NCI-H2196 treated with DMSO at 0.1 percent for 48 hours (cell line): ENCODE measurements at regions not wholly inside any gene's neighbourhood (a gene's known extent, or its start where the extent isn't known, plus 50 kb on each side); places are given as distances from the start of the nearest gene placed in this dataset.
"Not testable (repeated sequence)": the region's sequence is repeated elsewhere in the genome, so short reads cannot be mapped to it uniquely, and the experiment has no call there.

ENCODE experiments used
- DNase-seq: peaks from one replicate; lab custom pipeline; 2025; ENCODE audit not compliant: unreplicated experiment; lab: John Stamatoyannopoulos, UW

DNA sequence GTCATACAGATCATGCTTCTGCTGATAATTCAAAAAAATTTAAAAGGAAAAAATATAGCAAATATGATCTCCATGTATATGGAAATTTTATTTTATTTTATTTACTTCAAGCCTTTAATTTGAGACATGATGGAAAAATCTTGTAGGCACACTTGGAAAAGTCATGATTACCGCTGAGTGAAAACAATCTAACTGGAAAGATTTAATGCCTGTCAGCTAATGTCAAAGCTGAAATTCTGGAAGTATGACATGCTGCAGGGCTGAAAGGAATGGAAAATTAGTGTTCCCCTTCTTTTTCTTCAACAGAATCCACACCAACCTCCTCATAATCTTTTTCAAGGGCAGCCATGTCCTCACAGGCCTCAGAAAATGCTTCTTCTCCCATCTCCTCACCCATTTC lies 58.2 kb downstream of the RPRM start:
- no peak for DNase-seq

DNA sequence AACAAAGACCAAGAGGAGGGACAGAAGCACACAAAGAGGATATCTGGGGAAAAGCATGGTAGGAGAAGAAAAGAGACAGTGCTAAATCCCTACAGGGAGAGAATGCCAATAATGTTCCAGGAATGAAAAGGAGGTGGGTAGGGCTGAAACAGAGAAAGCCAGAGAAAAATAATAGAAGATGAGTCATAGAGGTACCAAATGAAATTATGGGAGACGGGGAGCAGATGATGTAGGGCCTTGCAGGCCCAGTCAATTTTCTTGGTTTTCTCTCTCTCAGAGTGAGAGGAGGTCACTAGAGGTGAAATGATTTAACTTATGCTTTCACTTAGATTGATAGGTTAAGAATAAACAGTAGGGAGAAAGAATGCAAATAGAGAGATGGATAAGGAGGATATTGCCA lies 61.5 kb downstream of the RPRM start:
- no peak for DNase-seq

DNA sequence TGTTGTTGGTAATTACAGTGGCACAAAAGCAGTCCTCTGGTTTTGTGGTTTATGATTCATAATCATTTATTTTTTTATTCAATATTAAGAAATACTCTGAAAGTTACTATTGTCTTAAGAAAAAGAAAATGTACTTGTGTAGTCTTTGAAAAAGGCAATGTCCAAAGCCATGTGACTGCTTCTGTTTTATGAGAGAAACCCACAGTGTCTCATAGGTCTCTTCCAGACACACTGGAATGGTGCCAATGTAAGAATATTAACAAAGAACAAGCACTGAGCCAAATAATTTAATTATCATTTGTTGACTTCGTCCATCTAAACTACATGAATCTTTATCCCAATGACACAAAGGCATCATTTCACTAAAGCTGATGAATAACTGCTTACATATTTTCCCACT lies 62.5 kb downstream of the RPRM start:
- no peak for DNase-seq

DNA sequence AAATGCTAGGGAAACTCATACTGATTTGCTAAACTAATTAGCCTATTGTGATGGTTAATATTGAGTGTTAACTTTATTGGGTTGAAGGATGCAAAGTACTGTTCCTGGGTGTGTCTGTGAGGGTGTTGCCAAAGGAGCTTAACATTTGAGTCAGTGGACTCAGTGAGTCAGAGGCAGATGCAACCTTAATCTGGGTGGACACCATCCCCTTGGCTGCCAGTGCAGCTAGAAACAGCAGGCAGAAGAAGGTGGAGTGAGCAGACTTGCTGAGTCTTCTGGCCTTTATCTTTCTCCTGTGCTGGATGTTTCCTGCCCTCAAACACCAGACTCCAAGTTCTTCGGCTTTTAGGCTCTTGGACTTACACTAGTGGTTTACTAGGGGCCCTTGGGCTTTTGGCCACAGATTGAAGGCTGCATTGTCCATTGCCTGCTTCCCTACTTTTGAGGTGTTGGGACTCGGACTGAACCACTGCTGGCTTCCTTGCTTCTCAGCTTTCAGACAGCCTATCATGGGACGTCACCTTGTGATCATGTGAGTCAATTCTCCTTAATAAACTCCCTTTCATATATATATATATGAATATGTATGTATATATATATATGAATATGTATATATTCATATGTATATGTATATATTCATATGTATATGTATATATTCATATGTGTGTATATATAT lies 69.7 kb downstream of the RPRM start:
- no peak for DNase-seq

DNA sequence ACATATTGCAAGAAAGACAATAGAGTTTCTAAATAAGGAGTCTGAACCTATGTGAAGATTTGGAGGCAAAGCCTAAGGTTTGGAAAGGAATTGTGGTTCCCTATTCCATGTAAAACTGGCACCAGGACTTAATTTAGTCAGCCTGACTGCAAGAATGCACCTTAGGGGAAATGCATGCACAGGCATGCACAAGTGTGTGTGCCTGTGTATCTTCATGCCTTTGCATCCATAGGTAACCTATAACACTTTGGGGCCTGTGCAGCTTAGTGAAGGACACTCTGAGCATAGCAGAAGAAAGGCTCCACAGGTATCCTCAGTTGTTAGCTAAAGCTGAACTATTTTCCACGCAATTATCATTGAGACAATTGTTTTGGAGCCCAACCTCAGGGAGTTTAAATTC lies 73.4 kb downstream of the RPRM start:
- DNase-seq, result no peak

DNA sequence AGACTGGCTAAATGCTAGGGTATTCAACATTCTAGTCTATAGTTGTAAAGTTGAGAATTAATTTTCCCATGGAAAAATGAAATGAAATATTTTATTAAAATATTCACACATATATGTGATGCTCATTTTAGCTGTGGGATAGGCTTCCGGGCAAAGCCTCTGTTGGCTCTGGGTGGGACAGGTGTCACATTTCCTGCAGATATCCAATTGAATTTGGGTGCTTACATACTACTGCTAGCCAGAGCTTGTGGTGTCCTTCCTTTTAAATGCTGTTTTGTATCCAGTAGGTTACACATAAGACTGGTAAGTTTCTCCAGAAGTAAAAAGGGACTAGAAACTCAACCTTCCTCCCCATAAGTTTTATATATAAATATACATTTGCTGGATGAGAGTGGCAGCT lies 73.8 kb downstream of the RPRM start:
- no peak for DNase-seq

DNA sequence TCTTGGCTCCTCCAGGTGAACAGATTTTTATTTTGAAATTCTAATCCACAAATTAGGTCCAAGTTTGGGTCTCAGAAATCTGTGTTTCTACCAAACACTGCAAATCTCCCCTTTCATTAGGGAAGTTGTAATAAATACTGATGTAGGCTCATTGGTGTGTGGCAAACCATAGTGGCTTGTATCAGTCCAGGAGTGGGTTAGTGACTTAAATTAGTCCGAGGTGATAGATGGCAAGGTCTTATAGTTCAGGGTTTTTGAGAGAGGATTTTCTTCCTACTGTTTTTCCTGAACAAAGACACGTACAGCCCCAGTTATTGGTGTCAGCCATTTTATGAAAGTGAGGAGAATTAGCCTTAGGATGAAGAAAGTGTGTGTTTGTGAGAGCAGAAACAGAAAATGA lies 74.6 kb downstream of the RPRM start:
- DNase-seq, result no peak

DNA sequence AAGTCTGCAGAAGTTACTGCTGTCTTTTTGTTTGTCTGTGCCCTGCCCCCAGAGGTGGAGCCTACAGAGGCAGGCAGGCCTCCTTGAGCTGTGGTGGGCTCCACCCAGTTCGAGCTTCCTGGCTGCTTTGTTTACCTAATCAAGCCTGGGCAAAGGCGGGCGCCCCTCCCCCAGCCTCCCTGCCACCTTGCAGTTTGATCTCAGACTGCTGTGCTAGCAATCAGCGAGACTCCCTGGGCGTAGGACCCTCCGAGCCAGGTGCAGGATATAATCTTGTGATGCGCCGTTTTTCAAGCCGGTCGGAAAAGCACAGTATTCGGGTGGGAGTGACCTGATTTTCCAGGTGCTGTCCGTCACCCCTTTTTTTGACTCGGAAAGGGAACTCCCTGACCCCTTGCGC lies 75.2 kb downstream of the RPRM start:
- DNase-seq, result not testable (repeated sequence)

DNA sequence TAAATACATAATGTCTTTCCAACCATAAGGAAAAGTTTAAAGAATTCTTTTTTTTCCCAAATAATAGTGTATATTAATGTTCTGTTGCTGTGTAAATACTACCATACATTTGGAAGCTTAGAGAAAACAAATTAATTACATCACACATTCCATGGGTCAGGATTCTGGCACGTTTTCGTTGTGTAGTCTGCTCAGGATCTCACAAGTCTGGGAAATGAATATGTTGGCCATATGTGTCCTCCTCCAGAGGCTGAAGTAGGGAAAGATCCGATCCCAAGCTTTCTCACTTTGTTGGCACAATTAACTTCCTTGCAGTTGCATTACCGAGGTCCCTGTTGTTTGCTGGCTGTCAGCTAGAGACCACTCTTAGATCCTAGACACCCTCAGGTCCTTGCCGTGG lies 83.9 kb downstream of the RPRM start:
- DNase-seq, result no peak

DNA sequence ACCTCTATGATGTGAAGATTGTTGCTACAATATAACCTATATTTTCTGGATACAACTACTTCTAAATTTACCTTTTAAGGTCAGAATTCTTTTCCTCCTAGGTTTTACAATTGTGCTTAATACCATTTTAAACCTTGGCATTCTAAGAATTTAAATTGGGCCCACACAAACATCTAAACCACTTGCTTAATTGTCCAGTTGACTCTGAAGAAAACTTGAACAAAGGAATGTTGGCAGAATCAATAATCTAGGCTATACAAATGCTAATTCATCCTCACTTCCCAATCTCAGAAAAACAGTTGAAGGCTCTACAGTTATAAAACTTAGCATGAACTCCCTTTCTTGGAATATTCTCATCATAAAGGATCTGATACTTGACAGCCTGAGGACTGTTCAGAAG lies 84.3 kb downstream of the RPRM start:
- DNase-seq, result no peak

DNA sequence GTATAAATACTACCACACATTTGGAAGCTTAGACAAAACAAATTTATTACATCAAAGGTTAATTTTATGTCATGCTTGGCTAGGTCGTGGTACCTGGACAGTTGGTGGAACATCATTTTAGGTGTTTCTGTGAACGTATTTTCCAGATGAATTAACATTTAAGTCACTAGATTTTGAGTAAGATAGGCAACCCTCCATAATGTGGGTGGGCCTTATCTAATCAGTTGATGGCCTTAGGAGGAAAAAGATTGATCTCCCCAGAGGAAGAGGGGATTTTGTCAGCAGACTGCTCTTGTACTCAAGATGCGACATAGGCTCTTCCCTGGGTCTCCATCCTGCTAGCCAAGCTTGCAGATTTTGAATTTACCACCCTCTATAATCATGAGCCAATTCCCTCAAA lies 85.0 kb downstream of the RPRM start:
- no peak for DNase-seq

DNA sequence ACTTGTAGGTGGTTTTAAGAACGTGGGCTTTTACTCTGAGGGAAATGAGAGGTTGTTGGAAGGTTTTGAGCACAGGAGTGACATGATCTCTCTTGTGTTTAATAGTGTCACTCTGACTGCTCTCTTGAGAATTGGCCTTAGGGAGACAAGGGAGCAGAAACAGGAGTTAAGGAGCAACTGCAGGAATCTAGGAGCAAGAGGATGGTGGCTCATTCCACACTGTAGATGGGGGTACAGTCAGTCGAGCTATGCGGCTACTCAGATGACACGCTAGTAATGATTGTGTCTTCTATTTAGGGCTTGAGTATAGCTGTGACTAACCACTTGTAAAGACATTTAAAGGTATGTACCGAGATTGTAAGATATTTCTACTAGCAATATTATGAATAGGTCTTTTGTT lies 87.4 kb downstream of the RPRM start:
- no peak for DNase-seq

DNA sequence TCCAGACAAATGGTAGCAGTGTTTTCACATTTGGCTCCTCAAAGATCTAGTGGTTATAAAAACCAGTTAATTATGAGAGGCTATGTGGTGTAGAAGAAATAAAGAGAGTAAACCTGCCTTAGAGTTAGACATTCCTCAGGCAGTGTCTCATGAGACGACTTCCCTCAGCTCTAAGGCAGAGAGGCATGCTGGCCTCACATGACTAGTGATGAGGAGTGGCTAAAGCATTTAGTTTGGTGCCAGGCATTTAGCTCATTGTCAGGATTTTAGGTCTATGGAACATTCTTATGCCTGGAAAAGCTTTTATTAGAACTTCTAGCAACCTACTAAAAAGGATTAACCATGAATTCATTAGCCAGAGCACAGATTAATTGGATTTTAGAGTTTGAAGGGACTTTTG lies 90.3 kb downstream of the RPRM start:
- DNase-seq, result no peak

DNA sequence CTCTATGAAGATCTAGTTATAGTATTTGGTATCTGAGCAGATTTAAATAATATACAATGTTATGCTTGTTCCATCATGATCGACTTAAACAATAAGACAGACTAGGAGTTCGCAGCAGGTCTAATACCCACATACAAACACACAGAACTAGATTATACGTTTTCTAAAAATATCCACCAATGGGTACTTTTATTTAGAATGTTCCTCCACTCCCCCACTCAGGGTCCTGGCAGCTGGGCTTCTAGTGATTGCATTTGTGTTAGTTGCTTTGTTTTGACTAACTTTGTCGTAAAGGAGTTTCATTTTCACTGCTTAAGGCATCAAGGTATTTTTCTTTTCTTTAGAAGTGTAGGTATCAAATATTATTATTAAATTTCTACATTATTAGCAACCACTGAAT lies 91.4 kb downstream of the RPRM start:
- DNase-seq, result no peak

DNA sequence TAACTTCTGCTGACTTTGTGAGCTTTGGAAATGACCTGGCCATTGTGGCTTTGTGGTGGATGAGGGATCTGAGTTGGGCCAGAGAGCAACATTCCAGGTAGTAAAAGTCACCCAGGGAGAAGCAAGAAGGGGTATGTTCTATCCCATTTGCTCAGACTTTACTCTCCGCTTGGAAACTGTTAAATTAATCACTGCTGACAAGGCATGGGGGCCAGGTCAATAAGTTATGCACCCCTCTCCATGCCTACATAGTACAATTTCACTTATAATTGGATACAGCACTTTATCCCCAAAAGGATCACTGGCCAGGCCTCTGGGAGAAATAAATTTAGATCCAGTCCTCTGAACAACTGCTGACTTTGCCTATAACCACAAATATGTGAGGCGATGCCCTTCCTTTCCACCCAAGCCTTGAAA lies 92.1 kb downstream of the RPRM start:
- no peak for DNase-seq

DNA sequence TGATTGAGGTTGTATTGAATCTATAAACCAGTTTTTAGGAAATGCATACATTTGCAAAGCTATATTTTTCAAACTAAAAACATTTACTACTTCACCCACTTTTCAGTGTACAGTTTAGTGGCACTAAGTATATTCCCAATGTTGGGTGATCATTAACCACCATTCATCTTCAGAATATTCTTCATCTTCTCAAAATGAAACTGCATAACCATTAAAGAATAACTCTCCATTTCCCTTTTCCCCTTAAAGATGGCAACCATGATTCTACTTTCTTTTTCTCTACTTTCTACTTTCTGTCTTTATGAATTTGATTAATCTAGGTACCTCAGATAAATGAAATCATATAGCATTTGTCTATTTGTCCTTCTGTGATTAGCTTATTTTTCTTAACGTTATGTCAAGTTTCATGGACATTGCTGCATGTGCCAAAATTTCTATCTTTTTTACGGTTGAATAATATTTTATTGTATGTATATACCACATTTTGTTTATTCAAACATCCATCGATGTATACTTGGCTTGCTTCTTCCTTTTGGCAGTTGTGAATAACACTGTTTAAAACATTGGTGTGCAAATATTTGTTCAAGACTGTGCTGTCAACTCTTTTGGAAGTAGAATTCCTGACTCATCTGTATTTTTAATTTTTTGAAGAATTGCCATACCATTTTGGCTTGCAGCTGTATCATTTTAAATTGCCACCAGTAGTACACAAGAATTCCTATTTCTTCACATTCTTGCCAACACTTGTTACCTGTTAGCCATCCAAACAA lies 104.9 kb downstream of the RPRM start:
- no peak for DNase-seq

DNA sequence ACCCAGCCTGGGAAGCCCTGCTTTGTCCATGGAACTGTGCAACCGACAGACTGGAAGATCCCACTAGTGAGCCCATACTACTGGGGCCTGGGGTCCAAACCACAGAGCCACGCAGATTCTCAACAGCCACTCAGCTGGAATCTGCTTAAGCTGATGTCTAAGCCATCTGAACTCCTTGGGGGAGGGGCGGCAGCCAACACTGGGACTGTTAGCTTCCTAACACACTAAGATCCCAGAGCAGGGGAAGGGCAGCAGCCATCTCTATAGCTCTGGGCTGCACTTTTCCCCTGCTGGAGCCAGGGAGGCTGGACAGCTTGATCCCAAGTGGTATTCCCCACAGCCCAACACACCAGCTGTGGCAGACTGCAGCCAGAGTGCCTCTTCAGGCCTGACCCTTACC lies 118.3 kb downstream of the RPRM start:
- no peak for DNase-seq

DNA sequence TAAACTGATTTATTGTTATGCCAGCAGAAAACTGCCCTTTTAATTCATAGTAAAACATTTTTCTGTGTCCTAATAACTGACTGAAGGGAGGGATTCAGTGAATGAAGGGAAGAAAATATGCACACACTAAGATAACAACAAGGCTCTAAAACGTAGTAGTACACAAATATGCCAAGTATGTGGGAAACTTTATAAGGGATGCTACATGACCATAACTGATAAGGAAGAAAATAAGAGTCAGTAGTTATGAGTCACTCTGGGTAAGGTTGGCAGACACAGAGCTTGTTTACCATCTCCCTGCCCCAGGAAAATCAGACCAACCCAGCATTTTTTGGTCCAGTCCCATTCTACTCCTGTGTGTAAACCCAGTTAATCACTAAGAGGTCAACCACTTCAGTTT lies 124.2 kb downstream of the RPRM start:
- DNase-seq, result no peak

DNA sequence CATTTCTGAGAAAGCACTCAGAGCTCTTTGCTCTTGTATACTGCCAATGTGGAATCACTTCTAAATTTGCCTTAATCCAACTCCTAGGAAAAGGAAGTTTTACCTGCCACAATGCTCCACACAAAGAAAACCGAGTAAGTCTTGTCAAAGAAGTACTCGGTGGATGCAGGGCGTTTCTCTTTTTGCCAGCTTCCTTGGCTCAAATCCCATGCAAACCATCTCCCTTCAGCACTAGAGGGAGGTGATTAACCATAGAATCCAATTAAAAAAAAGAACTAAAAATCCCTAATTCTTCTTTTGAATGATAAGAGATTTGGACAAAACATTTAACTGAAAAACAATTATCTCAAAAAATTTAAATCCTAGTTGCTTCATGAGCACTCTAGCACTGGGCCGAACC lies 129.0 kb downstream of the RPRM start:
- DNase-seq, result no peak

DNA sequence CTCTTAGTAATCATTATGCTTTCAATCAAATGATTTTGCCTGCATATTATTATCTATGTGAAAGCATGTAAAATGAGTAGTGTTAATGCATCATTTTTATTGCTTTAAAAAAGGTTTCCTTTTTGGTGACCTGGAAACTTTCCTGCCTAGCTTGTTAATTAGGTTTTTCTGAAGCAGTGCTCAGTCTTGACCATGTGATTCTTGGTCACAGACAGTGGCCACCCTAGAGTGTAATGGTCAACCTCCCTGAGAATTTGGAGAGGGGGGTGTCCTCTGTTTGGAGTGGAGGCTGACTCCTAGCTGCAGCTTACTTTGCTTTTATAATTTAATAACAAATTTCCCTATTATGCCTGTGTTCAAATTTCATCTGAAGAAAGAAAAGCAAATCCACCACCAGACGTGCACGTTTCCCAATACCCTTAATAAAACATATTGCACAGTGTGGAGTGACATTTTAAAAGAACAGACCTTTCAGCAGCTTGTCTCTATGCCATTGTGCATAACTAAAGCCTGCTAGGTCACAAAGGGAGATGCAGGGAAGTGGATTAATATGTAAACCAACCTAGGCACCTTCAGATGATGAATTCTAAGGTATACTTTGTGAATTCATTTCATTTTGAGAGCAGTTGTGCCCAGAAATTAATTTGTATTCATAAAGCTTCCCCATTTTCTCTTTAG lies 130.6 kb downstream of the RPRM start:
- no peak for DNase-seq

DNA sequence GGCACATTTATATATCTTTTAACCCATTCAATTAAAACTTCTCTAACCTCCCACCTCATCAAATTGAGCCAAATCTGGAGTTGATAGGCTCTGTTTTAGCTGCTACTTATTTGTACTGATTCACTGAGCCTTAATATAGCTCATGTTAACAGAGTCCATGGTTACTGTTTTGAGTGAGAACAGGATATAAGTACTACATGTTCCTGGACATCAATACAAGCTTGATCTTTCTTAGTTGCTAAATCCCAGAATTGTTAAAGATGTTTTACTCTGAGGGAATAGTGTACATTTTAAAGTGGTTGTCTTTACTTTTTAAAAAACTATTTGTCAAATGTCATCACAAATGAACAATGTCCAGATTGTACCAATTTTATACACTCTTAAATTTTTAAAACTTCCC lies 157.7 kb downstream of the RPRM start:
- DNase-seq, result no peak

DNA sequence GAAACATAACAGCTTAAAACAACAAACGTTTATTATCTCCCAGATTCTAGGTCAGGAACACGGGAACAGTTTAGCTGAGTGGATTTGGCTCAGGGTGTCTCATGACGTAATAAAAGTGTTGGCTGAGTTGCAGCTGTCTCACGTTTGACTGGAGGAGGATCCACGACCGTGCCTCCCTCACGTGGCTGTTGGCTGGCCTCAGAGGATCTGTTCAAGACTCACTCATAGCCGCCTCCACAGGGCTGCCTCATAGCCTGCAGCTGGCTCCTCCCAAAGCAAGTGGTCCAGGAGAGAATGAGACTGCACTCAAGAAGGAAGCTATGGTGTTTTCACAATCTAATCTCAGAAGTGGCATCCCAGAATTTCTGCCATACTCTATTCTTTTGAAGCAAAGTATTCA lies 167.1 kb downstream of the RPRM start:
- DNase-seq, result no peak
